Heart right ventricle (tissue), 16 donors: ENCODE measurements at regions not wholly inside any gene's neighbourhood (a gene's known extent, or its start where the extent isn't known, plus 50 kb on each side); places are given as distances from the start of the nearest gene placed in this dataset.

ENCODE experiments used
- ATAC-seq, 8 donors: fragments of 200-7000 bp; cut with Tn5 transposase; one replicate each; pipeline ENCODE4 v1.9.1; 2020; ENCODE audit warnings: mild to moderate bottlenecking in 8 of 8, moderate library complexity in 8 of 8, moderate number of reproducible peaks in 1 of 8
- DNase-seq, 2 donors: peaks; one replicate each; pipeline ENCODE4 v3.0.0-alpha.2; 2020
- H3K27ac ChIP-seq, 10 donors: fragments of 200-600 bp; sonication (generic) in 2 of 10; one replicate each; pipeline versions ENCODE4 v1.5.0 to v1.8.0; 2020 to 2022; ENCODE audit warnings: mild to moderate bottlenecking in 3 of 10
- H3K27me3 ChIP-seq, 7 donors: fragments of 200-600 bp; one replicate each; pipeline ENCODE4 v1.8.0; 2021 to 2022; ENCODE audit warnings: mild to moderate bottlenecking in 2 of 7
- H3K36me3 ChIP-seq, 9 donors: fragments of 200-600 bp; sonication (generic) in 1 of 9; one replicate each; pipeline versions ENCODE4 v1.5.0 to v1.8.0; 2020 to 2022; ENCODE audit warnings: mild to moderate bottlenecking in 2 of 9
- H3K4me1 ChIP-seq, 9 donors: fragments of 200-600 bp; sonication (generic) in 1 of 9; one replicate each; pipeline versions ENCODE4 v1.5.0 to v1.8.0; 2020 to 2022; ENCODE audit warnings: mild to moderate bottlenecking in 4 of 9
- H3K4me3 ChIP-seq, 10 donors: fragments of 200-600 bp; sonication (generic) in 2 of 10; one replicate each; pipeline versions ENCODE4 v1.5.0 to v1.8.0; 2020 to 2022; ENCODE audit warnings: mild to moderate bottlenecking in 7 of 10, moderate library complexity in 2 of 10
- H3K9me3 ChIP-seq, 11 donors: fragments of 200-600 bp in 10 of 11; sonication (generic) in 2 of 11; one replicate each; pipeline versions ENCODE4 v1.5.0 to v1.8.0; 2013 to 2022; ENCODE audit warnings: mild to moderate bottlenecking in 2 of 11, control low read depth in 1 of 11, moderate library complexity in 1 of 11
- WGBS, 2 donors: extraction: QIAGEN DNeasy Blood & Tissue Kit; methylation state at CpG; one replicate each; pipeline ENCODE4 v1.1.7; 2013; ENCODE audit warnings: inconsistent platforms in 1 of 2; 5-methylcytosine and 5-hydroxymethylcytosine counted together
- intact Hi-C, 10 donors: fragments of 100-400 bp; cut with DNase I; formaldehyde crosslinking; loops; one replicate each; pipeline versions ENCODE4 v1.11.1 to v1.14.2; 2022
- TF ChIP-seq, protein P1 (sequence below), 9 donors: fragments of 200-600 bp; sonication (generic) in 2 of 9; IDR thresholded peaks; one replicate each; pipeline versions ENCODE4 v1.5.0 to v1.8.0; 2021 to 2022; ENCODE audit warnings: antibody characterized with exemption in 9 of 9, mild to moderate bottlenecking in 5 of 9, moderate library complexity in 1 of 9
- donor health status: Arrhythmogenic right ventricular cardiomyopathy.
- donor health status: ischemic (EF 13 %, LVEDD 7.1; RV severe dilation, severe dysfunction).
- donor health status: healthy with polysubstance abuse.
- donor health status: DM: no; HTN: yes; CAD: no.
- donor health status: DM: no; HTN: no; CAD: no.
- donor health status: ischemic (EF 25% LVEDD 6.9; RV normal size, moderate dysfunction).
- donor health status: ischemic (EF 25% LVEDD 5.7; RV mildly dilated, moderate dysfunction).
- donor health status: healthy.
- donor health status: DM: yes; HTN: yes; CAD: no.
- donor health status: Ischemic cardiomyopathy.
- donor health status: ischemic (EF 35%, LVEDD 5.7; RV mildly dilated, moderate dysfunction).
- donor health status: nonischemic (EF 11% LVEDD 7.7; RV severe dilation, severe dysfunction).
- donor health status: DM: yes; HTN: yes; CAD: no.
- donor health status: PGD.
- donor health status: ischemic (EF 29% LVEDD 5.4; RV normal size, mild dysfunction).
- donor health status: nonischemic (EF 23%, LVEDD 6.1; RV moderate dilation, normal function).

DNA sequence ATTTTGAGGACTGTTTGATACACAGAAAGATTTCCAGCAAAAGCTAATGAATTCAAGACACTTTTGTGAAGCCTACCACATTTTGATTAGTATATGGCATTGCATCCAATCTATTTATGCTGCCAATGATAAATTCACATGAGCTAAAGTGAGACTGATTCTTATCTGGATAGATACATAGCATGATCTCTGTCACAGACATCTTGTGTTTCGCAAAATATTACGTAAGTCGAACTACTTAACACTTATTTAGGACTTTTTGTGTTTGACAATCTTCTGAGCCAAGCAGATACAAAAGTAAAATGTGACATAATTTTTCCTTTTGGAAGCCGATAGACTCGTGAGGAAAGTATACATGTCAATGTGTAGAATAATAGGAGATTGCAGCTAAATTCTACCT, 251.6 kb downstream of the HACE1 start:
- Histone ChIP-seq H3K9me3 (no peaks in the 10 kb centered on the region), H3K4me3 (no peak overlapping the region), H3K36me3 (no peaks in the 10 kb centered on the region), H3K27me3 (no peaks in the 10 kb centered on the region), H3K4me1 (peaks cover 0 to 2% (median 0%) of the 10 kb centered on the region in 9 donors), H3K27ac (no peak overlapping the region)
- intact Hi-C loops: no loop called here
- 92 to 94% methylated on average over 5 of the region's 5 CpGs for WGBS, 2 donors
- no peak for DNase-seq
- ATAC-seq: no peak
- TF ChIP-seq, protein P1, sequence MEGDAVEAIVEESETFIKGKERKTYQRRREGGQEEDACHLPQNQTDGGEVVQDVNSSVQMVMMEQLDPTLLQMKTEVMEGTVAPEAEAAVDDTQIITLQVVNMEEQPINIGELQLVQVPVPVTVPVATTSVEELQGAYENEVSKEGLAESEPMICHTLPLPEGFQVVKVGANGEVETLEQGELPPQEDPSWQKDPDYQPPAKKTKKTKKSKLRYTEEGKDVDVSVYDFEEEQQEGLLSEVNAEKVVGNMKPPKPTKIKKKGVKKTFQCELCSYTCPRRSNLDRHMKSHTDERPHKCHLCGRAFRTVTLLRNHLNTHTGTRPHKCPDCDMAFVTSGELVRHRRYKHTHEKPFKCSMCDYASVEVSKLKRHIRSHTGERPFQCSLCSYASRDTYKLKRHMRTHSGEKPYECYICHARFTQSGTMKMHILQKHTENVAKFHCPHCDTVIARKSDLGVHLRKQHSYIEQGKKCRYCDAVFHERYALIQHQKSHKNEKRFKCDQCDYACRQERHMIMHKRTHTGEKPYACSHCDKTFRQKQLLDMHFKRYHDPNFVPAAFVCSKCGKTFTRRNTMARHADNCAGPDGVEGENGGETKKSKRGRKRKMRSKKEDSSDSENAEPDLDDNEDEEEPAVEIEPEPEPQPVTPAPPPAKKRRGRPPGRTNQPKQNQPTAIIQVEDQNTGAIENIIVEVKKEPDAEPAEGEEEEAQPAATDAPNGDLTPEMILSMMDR (IDR thresholded peaks at IDR 0.05): no peak

DNA sequence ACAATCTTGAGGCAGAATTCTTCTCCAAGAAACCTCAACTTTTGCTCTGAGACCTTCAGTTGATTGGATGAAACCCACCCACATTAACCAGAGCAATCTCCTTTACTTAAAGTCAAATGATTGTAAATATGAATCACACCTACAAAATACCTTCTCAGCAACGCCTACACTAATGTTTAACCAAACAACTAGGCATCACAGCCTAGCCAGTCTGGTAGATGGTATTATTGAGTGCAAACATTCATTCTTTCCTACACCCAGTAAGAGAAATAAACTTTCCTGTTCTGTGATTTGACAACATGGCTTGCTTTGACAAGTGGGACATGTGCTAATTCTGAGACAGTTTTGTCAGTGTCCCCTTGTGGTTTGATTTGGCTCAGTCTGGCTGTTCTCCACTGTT, 252.2 kb downstream of the HACE1 start:
- no peak for ATAC-seq

DNA sequence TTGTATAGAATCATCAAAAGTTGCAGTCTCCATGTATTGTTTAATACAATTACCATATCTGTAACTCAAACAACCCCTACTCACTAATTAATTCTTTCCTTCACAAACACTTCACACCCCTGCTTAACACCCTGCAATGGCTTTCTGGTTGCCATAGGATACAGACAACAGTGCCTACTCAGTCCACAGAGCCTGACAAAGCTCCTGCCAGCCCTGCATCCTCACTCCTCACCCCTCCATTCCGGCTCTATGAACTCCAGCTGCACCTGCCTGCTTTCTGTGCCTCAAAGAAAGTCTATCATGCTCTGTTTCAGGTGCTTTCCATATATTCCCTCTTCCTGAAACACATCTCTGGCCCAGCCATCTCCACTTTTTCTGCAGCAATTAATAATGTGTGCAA, 253.4 kb downstream of the HACE1 start:
- H3K27me3 ChIP-seq: no peaks in the 10 kb centered on the region
- H3K4me1 ChIP-seq: peaks cover 0 to 18% (median 0%) of the 10 kb centered on the region in 9 donors
- no peaks in the 10 kb centered on the region for H3K9me3 ChIP-seq
- H3K4me3 ChIP-seq: no peak overlapping the region
- H3K27ac ChIP-seq: no peak overlapping the region
- ATAC-seq (no peak), DNase-seq (no peak)
- WGBS, 2 donors: 64 to 85% methylated on average over 1 of the region's 1 CpG
- H3K36me3 ChIP-seq: no peaks in the 10 kb centered on the region
- TF ChIP-seq, protein P1 (IDR thresholded peaks at IDR 0.05): no peak
- intact Hi-C loops: no loop called here

More for the DNA sequence above, 252.2 kb downstream of the HACE1 start:
- TF ChIP-seq, protein P1 (IDR thresholded peaks at IDR 0.05): no peak
- H3K27ac ChIP-seq: no peak overlapping the region
- WGBS, 2 donors: 85 to 87% methylated on average over 1 of the region's 1 CpG
- no peak for DNase-seq
- no peaks in the 10 kb centered on the region for H3K36me3 ChIP-seq
- H3K27me3 ChIP-seq: no peaks in the 10 kb centered on the region
- peaks cover 0 to 8% (median 0%) of the 10 kb centered on the region in 9 donors for H3K4me1 ChIP-seq
- H3K4me3 ChIP-seq: no peak overlapping the region
- no peaks in the 10 kb centered on the region for H3K9me3 ChIP-seq
- intact Hi-C loops: no loop called here

DNA sequence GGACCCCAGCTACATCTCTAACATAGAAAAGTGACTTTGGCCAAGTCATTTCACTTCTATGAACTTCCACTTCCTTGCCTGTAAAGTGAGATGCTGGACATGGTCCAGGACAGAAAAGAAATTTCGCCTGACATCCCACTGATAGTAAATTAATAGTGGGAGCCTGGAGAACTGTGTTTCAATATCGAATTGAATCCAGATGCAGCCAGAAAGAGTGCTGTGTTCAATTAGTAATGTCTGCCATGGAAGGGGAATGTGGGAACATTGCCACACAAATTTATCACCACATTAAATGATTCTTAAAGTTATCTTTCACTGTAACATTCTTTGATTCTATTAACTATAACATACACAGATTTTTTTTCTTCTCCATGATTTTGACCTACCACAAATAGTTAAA, 255.0 kb downstream of the HACE1 start:
- Histone ChIP-seq H3K9me3 (no peaks in the 10 kb centered on the region), H3K4me1 (peaks cover 0 to 27% (median 0%) of the 10 kb centered on the region in 9 donors), H3K4me3 (no peak overlapping the region), H3K27me3 (no peaks in the 10 kb centered on the region), H3K27ac (no peak overlapping the region), H3K36me3 (no peaks in the 10 kb centered on the region)
- DNase-seq (no peak), ATAC-seq (no peak)
- WGBS, 2 donors: 80 to 87% methylated on average over 2 of the region's 2 CpGs
- intact Hi-C loops: no loop called here
- TF ChIP-seq, protein P1 (IDR thresholded peaks at IDR 0.05): no peak
